ENCODE measurements at regions not wholly inside any gene's neighbourhood (a gene's known extent, or its start where the extent isn't known, plus 50 kb on each side); places are given as distances from the start of the nearest gene placed in this dataset.
"Not testable (repeated sequence)": the region's sequence is repeated elsewhere in the genome, so short reads cannot be mapped to it uniquely, and the experiment has no call there.

DNA sequence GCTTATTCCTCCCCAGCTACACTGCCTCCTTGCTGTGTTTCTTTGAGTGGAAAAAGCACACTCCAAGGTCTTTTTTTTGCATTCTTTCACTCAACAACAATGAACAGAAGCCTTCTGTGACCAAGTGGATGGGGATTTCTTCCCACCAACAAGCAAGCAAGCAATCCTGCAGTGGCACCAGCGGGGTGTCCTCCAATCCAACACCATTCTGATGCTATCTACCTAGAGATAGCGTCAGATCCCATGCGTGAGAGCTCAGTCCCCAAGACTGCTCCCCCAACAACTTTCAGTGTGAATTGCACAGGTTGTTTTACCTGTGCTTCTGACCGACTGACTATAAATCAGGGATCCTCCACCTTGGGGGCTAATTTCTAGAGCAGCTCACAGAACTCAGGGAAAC, 311.0 kb upstream of the PODXL start:
- intact Hi-C loops (cut with micrococcal nuclease): no loop called here

DNA sequence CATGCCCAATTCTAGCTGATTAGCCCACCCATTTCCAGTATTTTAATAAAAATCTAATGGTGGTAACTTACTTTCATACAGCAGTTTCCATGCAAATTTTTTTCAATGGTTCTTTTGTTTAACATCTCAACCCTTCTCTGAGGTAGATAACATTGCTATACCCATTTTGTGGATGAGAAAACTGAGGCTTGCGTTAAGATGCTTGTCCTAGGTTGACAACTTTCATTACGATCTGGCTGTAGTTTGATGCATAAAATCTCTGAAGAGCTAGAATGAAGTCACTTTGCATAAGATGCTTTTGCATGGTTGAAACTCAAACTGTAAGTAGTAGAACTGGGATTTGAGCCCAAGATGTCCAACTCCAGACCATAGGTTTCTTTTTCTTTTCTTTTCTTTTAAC, 309.5 kb upstream of the PODXL start:
- intact Hi-C loops (cut with micrococcal nuclease): no loop called here

DNA sequence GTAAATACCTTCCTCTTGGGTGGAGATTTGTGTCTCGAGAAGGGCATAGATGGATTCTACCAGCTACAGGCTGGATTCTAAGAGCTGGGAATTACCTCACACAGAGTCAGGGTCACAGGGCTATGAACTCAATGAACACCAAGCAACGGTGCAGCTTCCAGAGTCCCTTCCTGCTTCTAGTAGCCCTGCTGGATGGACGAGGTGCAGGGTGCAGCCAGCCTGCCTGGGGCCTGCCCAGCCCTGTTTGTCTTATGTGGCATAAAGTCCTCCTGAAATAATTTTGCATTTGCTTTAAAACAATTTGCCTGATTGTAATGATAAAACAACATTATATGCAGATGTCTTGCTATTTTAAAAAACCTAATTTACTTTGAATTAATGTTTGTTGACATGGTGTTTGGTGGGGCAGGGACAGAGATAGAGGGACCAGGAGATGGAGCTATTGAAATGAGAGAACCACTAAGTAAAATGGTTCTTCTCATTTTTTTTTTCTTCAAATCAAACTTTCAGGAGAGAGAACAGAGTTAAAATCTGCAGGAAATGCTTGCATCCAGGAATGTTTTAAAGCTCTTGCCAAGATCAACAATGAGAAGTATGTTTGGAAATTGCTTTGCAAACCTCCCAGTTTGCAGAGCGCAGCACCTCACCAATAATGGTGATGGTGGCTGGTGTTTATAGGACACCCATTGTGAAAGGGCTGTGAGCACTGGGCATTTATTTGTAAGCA, 305.4 kb upstream of the PODXL start:
- intact Hi-C loops (cut with micrococcal nuclease): no loop called here

DNA sequence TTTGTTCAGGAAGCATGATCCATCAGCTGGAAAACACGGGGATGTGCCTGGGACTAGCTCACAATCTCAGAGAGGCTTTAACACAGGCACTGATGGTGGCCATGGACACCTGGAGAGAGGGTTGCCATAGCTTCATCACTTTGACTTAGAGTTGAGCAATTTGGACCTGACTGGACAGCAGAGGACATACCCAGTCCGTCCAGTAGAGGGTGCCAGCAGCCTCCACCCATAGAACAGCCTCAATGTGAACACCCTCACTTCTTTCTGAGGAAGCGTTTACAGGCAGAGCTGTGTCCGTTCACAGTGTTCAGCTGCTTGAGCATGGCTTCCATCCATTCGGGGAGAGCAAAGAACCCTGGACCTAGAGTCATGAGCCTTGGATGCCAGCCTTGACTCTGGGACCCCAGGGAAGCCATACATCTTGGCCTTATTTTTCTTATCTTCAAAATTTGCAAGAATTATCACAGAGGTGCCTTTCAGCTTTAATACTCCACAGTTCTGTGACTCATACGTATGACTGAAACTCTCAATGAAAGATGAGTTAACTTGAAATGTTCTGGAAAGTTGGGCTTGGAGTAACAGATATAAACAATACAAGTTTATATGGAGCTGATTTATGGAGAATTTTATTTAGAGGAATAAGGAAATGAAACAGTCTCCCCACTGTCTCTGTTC, 302.9 kb upstream of the PODXL start:
- intact Hi-C loops (cut with micrococcal nuclease): no loop called here

DNA sequence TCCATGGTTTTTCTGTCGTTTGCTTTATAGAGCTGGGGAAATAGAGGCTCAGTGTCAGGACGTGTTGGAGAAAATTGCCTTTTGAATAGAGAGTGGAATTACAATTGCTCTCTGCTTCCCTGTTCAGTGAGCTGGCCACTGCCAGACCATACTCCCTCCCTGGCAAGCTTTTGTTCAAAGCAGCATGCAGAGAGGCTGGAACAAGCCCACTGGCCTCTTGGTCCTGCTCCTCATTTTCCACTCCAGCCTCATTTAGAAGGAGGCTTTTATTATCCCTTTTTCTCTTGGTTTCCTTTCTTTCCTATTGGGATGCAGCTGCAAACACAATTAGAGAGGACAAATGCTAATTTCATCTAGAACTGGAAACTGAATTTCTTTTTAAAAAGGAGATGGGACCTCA, 302.2 kb upstream of the PODXL start:
- intact Hi-C loops (cut with micrococcal nuclease): no loop called here

DNA sequence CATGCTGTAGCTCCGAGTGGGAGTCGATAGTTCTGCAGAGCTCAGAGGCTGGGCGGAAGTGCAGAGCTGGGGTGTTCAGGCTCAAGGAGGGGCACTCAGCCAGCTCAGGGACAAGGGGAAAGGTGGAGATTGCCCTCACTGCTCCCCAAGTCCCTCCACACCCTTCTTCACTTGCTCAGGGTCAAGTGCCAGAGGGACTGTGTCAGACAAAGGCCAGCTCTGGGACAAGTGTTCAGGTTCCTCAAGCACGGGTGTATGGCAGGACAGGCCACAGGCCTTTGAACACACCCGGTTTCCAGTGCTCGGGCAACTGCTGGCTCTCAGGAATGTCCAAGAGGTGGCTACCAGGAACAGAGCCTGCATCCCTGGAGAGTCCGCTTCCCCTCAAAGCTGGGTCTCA, 293.0 kb upstream of the PODXL start:
- intact Hi-C loops (cut with micrococcal nuclease): no loop called here

DNA sequence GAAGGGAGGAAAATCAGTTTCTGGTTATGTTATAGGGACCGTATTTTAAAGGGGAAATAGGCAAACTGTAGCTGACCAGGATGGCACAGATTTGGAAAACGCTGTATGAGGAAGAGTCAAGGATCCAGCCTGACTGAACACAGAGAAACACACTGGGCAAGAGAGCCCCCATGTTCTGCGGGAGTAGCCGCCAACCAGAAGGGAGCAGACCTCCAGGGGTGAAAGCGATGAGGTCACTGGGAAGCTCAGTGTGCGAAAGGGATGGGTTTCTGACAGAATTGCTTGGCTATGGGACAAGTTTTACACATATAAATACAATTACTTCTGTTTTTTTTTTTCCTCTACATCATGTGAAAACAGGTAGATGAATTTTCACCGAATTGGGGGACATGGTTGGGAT, 291.6 kb upstream of the PODXL start:
- intact Hi-C loops (cut with micrococcal nuclease): no loop called here

DNA sequence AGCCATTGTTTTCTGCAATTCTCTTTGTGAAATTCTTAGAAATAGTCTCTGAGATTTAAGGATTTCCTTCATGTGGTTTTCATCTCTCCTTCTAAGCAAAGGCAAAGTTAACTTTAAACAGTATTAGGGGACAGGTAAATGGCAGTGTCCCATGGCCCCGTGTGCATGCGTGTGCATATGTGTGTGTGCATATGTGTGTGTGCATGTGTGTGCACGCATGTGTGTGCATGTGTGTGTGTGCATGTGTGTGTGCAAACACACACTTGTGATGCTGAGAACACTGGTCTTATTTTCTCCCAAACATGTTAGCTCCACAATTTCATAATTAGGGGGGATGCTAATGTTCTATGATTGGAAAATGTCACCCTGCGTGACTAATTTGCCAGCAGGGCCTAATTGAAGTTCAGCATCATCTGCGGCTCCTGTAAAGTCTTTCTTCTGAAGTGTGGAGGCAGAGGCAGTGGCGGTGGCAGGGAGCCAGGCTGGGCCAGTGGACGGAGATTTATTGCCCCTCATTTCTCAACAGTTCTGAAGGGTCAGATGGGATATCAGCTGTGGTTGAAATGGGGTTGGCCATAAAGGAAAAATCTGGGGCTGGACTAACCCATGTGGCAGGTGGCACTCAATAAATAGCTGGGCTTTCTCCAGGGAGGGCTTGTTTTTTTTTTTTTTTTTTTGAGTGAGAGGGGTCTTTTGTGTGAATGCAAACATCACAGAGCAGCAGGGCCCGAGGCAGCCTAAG, 289.3 kb upstream of the PODXL start:
- intact Hi-C loops (cut with micrococcal nuclease): no loop called here

DNA sequence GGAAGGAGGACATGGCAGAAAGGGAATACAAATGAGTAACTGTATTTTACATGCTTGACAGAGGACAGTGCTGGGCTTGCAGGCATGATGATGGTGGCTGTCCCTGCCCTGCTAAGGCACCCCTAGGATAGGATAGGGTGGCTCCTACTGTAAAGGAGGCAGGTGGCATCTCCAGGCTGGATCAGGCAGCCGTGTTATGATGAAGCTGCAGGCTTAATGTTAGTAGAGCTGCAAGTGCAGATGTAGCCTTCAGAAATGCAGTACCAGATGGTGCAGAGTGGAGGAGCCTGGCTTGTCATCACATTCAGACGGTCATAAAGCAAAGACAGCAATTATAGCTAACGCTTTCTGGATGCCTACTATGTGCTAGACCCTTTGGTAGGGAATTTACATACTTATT, 287.9 kb upstream of the PODXL start:
- intact Hi-C loops (cut with micrococcal nuclease): no loop called here

DNA sequence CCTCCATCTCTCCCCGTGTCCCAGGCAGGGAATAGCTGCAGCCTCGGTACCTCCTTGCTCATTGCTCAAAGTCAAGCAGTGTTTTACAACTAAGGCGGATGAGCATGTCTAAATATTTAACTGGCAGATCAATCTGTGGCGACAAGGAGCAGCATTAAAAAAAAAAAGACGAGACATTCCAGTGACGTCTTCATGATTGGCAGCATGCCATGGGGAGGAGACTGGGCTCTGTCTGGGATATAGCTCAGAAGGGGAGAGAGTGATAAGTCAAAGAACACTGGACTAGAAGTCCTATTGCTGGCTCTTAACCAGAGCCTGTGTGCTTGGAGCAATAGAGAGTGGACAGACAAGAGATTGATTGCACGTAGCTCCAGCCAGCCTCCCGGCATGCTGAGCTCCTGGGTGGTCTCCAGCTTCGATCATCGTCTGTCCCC, 287.5 kb upstream of the PODXL start:
- intact Hi-C loops (cut with micrococcal nuclease): no loop called here

DNA sequence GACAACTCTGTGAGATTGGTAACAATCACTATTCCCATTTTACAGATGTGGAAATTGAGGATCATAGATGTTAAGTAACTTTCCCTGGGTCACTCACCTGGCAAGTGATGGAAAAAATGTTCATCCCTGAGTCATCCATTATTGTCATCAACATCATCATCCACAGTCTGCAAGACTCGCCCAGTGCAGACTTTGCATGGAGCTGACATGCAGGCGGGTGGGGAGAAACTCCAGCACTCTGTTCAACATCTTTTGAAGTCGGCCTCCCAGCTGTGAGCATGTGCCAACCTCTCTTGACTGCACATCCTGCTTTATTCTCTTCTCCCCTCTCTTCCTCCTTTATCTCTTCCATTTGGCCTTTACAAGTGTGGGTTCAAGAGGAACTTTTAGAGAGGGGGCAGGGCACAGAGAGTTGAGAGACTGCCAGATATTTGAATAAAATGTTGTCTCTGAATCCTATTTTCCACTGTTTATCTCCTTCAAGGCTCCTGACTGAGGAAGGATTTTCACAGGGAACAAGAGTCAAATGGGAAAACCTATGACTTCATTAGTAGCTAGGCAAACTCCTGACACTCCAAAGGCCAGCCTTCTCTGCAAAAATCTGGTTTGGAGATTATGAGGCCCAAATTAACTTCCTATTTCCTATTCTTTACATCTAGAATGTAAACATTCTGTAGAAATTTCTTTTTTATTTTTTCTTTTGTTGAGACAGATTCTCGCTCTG, 283.7 kb upstream of the PODXL start:
- intact Hi-C loops (cut with micrococcal nuclease): no loop called here

DNA sequence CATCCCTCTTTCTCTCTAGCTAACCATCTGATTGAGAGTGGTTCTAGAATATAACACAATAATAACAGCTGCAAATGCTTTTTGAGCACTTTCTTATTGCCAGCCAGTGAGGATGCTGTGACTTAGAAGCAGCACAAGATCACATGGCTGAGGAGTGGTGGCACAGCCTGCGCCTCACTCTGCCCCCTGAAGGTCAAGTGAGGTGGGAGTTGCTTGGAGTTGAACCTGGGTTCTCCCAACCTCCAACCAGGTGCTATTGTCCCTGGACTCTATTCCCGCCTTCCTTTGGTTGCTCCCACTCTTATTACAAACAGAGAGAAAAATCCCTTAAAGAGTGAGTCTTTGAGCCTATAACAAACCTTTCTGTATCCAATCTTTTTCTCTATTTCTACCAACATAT, 280.3 kb upstream of the PODXL start:
- intact Hi-C loops (cut with micrococcal nuclease): no loop called here

DNA sequence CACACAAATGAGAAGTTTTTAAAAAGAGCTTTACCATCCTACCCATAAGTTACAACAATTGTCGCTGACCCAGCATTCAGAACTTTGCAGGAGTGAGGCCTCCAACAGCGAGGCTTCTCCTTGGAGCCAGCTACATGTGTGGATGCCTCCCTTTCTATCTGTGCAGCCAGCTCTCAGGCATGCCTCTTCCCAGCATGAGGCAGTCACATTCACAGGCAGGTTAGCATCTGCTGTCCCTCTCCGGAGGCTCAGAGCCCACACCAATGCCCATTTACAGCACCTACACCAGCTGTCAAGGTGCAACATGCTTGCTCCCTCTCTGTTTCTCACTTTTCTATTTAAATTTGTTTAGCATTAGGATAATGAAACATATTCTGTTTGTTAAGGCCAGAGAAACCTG, 278.7 kb upstream of the PODXL start:
- intact Hi-C loops (cut with micrococcal nuclease): no loop called here

DNA sequence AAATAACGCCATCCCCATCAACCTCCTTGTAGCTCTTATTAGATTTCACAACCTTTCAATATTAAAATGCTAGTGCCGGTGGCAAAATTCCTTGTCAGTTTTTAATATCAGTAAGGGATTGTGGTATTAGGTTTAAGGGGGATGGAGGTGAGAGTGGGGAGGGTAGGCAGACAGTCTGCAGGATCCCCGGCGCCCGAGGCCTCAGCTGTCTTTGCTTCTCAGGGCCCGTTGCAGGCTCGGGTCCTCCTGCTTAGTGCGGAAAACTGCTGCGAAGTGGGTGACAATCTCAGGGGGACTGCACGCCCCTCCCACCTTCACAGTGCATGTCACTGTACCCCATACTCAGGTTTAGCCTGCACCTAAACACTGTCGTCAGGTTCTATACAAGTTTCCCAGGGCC, 274.3 kb upstream of the PODXL start:
- intact Hi-C loops (cut with micrococcal nuclease): no loop called here

DNA sequence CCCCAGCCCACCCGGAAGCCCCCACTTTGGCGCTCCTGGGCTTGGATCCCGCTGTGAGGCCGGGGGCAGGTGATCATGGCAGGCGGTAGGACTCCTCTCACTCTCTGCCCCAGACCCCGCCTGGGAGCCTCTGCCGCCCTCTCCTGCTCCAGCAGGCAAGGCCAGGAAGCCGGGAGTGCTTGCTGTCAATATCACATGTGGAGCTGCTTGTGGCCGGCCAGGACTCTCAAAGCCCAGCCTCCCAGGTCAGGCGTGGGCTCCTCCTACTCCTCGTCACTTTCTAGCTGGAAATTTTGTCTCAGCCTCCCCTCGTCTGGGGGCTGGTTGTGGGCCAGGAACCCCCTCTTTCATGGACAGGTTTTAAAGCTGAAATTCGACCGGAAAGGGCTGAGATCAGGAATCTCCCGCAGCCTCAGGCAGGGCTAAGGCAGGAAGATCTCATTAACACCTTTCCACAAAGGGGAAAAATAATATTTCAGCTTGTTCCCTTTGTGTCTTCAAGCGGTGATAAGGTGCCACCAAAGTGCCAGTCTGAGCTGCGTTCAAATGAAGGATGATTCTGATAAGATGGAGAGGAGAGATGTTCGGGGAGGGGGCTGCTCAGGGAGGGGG, 273.6 kb upstream of the PODXL start:
- intact Hi-C loops (cut with micrococcal nuclease): no loop called here

DNA sequence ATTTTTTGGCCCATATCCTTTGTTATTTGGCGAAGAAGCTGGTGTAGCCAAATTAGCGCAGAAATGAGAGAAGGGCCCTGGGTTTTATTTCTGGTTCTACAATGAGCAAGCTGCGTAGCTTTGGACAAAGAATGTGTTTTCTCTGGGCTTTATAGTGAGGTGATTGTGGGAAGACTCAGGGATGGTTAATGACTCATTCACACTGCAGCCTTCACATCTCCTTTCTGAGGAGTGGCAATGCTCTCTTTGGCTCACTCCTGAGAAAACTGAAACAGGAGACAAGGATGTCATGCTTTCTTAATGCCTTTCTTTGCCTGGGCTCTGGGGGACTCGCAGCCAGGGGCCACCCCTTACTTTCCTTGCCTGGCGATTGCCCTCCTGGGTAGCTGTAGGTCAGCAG, 271.0 kb upstream of the PODXL start:
- intact Hi-C loops (cut with micrococcal nuclease): no loop called here

DNA sequence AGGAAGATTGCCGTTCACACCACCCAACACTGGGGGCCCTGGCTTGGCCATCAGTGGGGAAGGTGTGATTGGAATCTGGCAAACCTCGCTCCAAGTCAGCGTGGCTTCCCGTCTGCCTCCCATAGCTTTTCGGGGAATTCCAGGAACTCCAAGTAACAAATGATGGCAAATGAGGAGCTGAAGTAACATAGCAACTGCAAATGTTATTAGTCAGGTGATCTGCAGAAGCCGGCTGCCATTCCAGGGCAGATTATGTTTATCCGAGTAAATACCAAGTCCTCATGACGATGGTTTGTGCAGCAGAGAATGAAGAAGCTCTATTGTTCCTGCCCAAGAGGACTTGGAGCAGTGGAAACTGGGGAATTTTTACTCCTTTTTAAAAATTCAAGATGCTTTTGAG, 270.5 kb upstream of the PODXL start:
- intact Hi-C loops (cut with micrococcal nuclease): no loop called here

DNA sequence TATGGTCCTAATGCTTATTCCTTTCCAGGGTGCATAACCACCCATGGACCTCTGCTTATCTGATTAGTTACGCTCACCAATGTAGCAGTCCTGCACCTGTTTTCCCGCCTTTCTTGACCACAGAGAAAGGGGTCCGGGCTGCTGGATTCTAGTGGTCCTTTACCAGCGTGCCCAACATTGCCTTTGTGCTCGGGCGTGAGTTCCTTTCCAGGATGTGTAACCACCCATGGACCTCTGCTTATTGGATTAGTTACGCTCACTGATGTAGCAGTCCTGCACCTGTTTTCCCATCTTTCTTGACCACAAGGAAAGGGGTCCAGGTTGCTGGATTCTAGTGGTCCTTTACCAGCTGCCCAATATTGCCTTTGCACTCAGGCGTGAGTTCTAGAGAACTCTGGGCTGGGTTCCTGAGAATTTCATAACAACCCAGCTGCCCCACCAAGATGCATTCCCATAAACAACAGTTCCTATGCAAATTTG, 267.6 kb upstream of the PODXL start:
- intact Hi-C loops (cut with micrococcal nuclease): not testable (repeated sequence)

DNA sequence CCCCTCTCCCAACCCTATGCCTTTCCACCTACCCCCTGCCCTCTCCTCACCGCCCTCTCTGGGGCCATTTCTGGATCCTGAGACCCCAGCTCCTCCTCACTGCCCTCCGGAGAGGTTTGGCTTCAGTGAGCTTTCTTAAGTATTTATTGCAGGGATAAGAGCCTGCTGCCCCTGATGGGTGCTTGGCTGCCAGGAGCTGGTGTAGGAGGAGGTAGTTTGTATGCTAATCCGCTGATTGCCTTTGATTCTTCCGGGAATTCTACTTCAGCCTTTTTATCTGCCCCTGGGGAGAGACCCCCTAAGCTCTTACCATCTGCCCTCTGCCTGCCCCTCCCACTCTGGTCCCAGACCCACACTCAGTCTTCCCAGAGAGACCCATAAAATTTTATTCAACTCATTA, 263.5 kb upstream of the PODXL start:
- intact Hi-C loops (cut with micrococcal nuclease): no loop called here

DNA sequence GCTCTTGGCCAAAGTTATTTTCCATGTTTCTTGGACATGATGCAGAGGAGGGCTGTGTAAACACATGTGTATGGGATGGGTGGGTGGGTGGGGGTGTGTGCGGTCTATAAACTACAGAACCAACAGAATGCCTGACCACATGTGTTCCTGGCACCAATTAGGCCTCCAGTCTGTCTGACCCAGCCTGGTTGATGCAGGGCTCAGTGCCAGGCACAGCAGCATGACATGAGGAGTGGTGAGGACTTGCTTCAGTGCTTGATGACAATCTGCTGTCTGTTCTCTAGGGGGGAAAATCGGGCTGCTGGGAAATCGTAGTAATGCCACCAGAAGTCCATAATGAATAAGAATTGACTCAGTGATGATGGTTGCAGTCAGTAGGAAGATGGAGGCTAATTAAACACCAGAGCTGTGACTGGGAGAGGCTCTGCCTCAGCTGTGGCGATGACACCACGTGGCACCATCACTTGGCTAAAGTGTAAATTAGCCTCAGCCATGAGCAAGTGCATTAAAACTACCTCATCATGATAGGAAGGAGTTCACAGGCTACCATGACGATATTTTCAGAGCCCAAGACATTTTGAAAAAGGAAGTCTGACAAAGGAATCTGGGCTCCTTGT, 260.1 kb upstream of the PODXL start:
- intact Hi-C loops (cut with micrococcal nuclease): no loop called here

DNA sequence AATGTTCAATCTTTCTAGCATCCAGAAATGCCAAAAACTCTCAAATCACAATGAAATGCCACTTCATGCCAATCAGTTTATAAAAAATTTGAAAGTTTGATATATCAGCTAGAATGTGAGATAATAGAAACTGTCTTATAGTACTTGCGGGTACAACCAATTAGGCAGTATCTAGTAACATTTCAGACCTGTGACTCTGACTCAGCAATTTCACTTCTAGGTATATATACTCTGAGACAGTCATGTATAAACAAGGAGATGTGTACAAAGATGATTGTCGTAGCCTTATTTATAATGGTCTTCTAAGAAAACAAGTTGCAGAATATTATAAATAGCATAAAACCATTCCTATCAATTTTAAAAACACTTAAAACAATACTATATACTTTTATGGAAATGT, 252.3 kb upstream of the PODXL start:
- intact Hi-C loops (cut with micrococcal nuclease): no loop called here

All from T-helper 2 cell treated with Interferon-gamma antibody and Interleukin-4, amounts not matched to agents 100 ng/mL and 5 ng/mL, for 36 hours (primary cell).